Activated naive CD8-positive, alpha-beta T cell treated with anti-CD3 and anti-CD28 coated beads, Interleukin-2, amount 10 ng/mL, durations not matched to agents 7 days and 5 days (primary cell): ENCODE measurements at regions not wholly inside any gene's neighbourhood (a gene's known extent, or its start where the extent isn't known, plus 50 kb on each side); places are given as distances from the start of the nearest gene placed in this dataset.

ENCODE experiments used
- ATAC-seq: fragments of 150-1000 bp; cut with Tn5 transposase; one replicate; pipeline ENCODE4 v1.10.0; 2021; ENCODE audit warnings: low read depth, moderate library complexity
- POLR2A ChIA-PET: fragments of 350-600 bp; sonication (Branson Sonifier 250); formaldehyde crosslinking; loops from one replicate; lab custom pipeline; 2021; ENCODE audit warnings: antibody characterized with exemption; lab: Charles Lee
- DNase-seq: peaks from one replicate; pipeline ENCODE4 v3.0.0; 2021
- H3K27ac Mint-ChIP-seq: one replicate; pipeline ENCODE4 v1.8.0; 2022; ENCODE audit warnings: mild to moderate bottlenecking, mixed read lengths
- H3K27me3 Mint-ChIP-seq: one replicate; pipeline ENCODE4 v1.8.0; 2022; ENCODE audit warnings: mild to moderate bottlenecking, moderate library complexity, mixed read lengths
- H3K36me3 Mint-ChIP-seq: one replicate; pipeline ENCODE4 v1.8.0; 2021; ENCODE audit warnings: mild to moderate bottlenecking, mixed read lengths
- H3K4me1 Mint-ChIP-seq: one replicate; pipeline ENCODE4 v1.8.0; 2021; ENCODE audit warnings: mixed read lengths
- H3K4me3 Mint-ChIP-seq: one replicate; pipeline ENCODE4 v1.8.0; 2022; ENCODE audit warnings: mild to moderate bottlenecking, moderate library complexity, mixed read lengths
- H3K9me3 Mint-ChIP-seq: one replicate; pipeline ENCODE4 v1.8.0; 2021; ENCODE audit warnings: mixed read lengths

DNA sequence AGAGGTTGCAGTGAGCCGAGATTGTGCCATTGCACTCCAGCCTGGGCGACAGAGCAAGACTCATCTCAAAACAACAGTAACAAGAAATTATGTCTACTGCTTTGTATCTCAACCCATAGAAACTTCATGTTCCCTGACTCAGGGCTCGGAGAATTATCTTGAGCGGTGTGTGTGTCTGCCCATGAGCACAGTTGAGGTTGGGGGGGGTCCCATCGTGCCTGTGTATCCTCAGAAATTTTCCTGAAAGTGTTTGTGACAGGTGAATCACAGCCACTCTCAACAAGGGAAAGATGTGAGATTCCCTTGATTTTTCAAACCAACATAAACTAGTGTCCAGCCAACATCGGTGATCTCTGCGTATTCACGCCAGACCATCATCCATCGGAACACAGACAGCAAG is 319.1 kb downstream of the ASMT start:
- POLR2A ChIA-PET: no interaction called here
- peaks cover 7% of the 10 kb centered on the region for H3K9me3 Mint-ChIP-seq
- no peak overlapping the region for H3K27ac Mint-ChIP-seq
- H3K4me1 Mint-ChIP-seq: no peaks in the 10 kb centered on the region
- no peak overlapping the region for H3K4me3 Mint-ChIP-seq
- no peaks in the 10 kb centered on the region for H3K36me3 Mint-ChIP-seq
- no peaks in the 10 kb centered on the region for H3K27me3 Mint-ChIP-seq
- DNase-seq (no peak), ATAC-seq (no peak)

DNA sequence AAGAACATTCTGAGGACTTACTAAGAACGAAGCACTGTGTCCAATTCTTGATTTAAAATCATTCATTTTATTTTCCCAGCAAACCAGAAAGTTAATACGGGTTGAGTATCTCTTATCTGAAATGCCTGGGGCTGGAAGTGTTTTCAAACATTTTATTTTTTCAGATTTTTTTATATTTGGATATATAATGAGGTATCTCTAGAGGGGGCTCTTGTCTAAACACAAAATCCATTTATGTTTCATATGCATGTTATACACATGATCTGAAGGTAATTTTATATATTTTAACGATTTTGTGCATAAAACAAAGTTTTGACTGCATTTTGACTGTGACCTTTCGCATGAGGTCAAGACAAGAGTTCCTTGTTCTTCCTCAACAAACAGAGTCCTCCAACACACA is 320.9 kb downstream of the ASMT start:
- Mint-ChIP-seq H3K27ac (no peak overlapping the region), H3K4me3 (no peak overlapping the region), H3K36me3 (no peaks in the 10 kb centered on the region), H3K27me3 (no peaks in the 10 kb centered on the region), H3K4me1 (no peaks in the 10 kb centered on the region), H3K9me3 (peaks cover 9% of the 10 kb centered on the region)
- POLR2A ChIA-PET: no interaction called here
- DNase-seq: no peak
- ATAC-seq: no peak

DNA sequence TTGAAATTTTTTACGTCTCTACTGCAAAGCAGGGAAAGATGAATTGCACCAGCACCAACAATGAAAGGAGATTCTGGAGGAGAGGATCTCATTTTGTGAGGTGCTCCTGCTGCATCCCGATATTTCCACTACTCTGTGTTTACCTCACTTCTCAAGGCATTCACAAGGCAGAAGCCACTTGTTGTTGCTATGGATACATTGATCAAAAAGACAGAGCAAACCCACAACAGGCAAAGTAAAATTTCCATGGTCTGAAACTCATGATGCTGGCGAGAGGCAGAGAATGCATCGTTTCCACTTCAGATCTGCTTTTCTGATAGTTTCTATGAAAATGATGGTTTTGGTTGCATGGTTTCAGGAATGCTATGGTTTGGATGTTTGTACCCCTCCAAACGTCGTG is 323.3 kb downstream of the ASMT start:
- Mint-ChIP-seq H3K9me3 (peaks cover 9% of the 10 kb centered on the region), H3K27me3 (no peaks in the 10 kb centered on the region), H3K27ac (no peak overlapping the region), H3K36me3 (no peaks in the 10 kb centered on the region), H3K4me3 (no peak overlapping the region), H3K4me1 (no peaks in the 10 kb centered on the region)
- POLR2A ChIA-PET: no interaction called here
- DNase-seq (no peak), ATAC-seq (no peak)

DNA sequence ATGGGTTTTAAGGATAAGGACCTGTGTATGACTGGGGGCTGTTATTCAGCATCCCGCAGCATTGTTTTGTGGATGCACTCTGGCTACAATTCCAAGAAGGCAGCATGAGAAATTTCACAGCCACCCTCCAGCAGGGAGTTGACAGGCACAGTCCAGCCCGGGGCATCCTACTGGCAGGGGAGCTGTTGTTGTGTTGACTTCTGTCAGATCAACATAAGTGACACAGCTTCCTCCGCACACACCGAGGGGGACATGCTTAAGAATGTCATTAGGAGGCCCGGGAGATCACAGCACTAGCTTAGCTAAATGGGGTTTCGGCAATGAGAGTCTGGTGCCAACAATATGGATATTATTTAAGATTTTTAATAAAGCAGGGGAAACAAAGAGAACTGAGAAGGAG is 326.5 kb downstream of the ASMT start:
- H3K4me3 Mint-ChIP-seq: no peak overlapping the region
- no peak for ATAC-seq
- H3K36me3 Mint-ChIP-seq: no peaks in the 10 kb centered on the region
- POLR2A ChIA-PET: no interaction called here
- no peak overlapping the region for H3K27ac Mint-ChIP-seq
- DNase-seq: no peak
- H3K4me1 Mint-ChIP-seq: no peaks in the 10 kb centered on the region
- H3K27me3 Mint-ChIP-seq: no peaks in the 10 kb centered on the region
- peaks cover 9% of the 10 kb centered on the region for H3K9me3 Mint-ChIP-seq

DNA sequence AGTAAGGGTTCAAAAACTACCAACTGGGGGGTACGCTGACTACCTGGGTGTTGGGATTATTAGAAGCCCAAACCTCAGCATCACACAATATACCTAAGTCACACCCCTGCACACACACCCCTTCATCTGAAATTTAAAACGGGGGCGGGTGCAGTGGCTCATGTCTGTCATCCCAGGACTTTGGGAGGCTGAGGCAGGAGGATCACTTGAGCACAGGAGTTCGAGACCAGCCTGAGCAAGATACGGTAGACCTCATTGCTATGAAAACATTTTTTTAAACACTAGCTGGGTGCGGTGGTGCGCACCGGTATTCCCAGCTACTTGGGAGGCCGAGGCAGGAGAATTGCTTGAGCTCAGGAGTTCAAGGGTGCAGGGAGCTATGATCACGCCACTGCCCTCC is 331.0 kb downstream of the ASMT start:
- H3K9me3 Mint-ChIP-seq: no peaks in the 10 kb centered on the region
- H3K27ac Mint-ChIP-seq: no peak overlapping the region
- H3K4me3 Mint-ChIP-seq: no peak overlapping the region
- POLR2A ChIA-PET: no interaction called here
- no peaks in the 10 kb centered on the region for H3K36me3 Mint-ChIP-seq
- no peak for DNase-seq
- ATAC-seq: no peak
- H3K27me3 Mint-ChIP-seq: no peaks in the 10 kb centered on the region
- H3K4me1 Mint-ChIP-seq: no peaks in the 10 kb centered on the region

DNA sequence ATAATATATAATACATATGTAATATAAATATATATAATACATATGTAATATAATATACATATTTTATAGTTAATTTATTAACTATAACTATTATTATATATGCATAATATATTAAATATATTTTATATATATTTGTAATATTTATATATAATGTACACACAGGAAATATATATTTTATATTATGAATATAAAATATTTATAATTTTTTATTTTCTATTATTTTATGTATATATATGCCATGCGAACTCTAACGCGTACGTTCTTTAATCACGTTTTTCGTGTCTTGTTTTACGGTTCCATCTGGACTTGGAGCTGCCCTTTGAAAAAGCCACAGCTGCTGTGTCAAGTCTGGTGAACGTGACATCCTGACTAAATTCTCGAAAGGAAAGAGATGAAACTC is 332.1 kb downstream of the ASMT start:
- no peaks in the 10 kb centered on the region for H3K9me3 Mint-ChIP-seq
- DNase-seq (no peak), ATAC-seq (no peak)
- H3K4me1 Mint-ChIP-seq: no peaks in the 10 kb centered on the region
- no peak overlapping the region for H3K4me3 Mint-ChIP-seq
- no peaks in the 10 kb centered on the region for H3K36me3 Mint-ChIP-seq
- POLR2A ChIA-PET: no interaction called here
- H3K27me3 Mint-ChIP-seq: no peaks in the 10 kb centered on the region
- H3K27ac Mint-ChIP-seq: no peak overlapping the region
